GM18861 (cell line): ENCODE measurements at regions not wholly inside any gene's neighbourhood (a gene's known extent, or its start where the extent isn't known, plus 50 kb on each side); places are given as distances from the start of the nearest gene placed in this dataset.
"Not testable (repeated sequence)": the region's sequence is repeated elsewhere in the genome, so short reads cannot be mapped to it uniquely, and the experiment has no call there.

ENCODE experiments used
- ATAC-seq: cut with Tn5 transposase; IDR thresholded peaks from one replicate; pipeline ENCODE4 v1.9.1; 2021; ENCODE audit not compliant: unreplicated experiment

GRCh38 chr4:180973894-180974293, 1269.3 kb upstream of the TENM3 start:
- no peak for ATAC-seq

DNA sequence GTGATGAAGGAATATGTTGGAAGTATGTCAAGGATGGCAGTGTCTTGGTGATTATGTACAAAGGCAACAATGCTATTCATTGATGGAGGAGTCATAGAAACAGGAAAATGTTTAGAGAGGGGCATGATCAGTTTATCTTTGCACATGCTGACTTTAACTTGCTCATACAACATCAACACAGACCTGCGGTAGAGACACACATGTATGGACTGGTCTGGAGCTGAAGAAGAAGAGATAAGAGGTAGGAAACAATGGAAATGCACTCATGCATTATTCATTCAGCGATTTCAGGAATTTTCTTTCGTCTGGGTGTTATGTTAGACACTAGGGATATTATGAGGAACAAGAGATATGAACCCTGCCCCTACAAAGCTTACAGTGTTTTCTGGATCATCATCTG, 1252.3 kb upstream of the TENM3 start:
- ATAC-seq, result no peak

DNA sequence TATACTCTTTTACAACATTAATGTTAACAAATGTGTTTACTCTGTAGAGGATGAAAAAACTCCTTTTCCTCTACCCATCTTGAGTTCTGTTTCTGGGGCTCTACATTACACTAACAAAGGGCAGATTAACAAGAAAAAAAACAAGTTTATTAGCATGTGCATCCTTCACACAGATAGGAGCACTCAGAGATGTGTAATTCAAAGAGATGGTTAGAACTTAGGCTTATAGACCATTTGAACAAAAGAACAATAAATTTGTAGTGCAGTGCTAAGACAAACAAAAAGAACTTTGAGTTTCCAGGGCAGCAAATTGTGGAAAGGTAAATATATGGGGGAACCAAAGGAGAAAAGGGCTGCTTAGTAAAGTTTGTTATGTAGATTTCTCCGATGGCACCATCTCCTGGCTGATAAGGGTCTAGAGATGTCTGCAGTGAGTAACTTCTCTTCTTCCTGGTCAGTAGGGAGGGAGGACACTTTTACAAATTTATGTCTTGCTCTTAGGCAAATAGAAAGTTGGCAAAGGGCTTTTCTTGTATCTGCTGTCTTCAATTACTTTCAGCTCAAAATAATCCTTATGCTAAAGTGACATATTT, 1249.9 kb upstream of the TENM3 start:
- ATAC-seq, result no peak

GRCh38 chr4:180994722-180995121, 1248.5 kb upstream of the TENM3 start:
- no peak for ATAC-seq

DNA sequence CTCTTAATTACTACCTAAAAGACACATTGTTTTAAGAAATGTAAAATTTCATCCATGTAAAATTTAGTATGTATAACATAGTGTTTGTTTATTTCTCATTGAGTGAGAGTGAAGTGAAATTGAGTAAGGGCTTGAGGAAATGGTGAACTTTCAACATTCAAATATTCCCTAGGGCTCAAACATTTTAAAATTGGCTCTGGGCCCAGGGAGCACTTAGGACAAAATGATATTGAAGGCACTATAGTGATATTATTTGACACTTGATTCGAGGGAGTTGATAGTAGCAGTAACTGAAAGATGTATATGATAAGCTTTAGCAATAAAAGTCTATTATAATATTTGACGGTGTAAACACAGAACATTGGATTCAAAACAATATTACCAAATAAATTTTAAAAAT, 1244.0 kb upstream of the TENM3 start:
- ATAC-seq, result no peak

- no peak for ATAC-seq
These were observed 1239.1 kb upstream of the TENM3 start for GRCh38 chr4:181004056-181004455.

GRCh38 chr4:181006499-181007260, 1236.5 kb upstream of the TENM3 start:
- no peak for ATAC-seq

GRCh38 chr4:181007751-181008150, 1235.5 kb upstream of the TENM3 start:
- ATAC-seq, result no peak

DNA sequence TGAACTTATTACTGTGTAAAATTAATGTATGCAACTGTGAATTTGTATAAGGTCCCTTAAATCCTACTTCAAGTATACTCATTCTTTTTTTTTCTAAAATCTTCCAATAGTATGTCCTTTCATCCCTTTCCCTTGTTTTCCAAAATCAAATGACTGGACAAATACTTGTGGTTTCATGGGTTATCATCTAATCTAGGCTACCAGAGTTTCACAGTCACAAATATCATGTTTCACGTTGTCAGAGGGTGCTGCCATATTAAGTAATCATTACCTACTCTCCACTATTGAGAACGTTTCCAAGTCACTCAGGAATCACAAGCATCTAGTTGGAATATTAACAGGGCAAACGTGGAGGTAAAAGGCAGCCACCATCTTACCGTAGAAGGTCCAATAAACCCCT, 1235.0 kb upstream of the TENM3 start:
- no peak for ATAC-seq

- ATAC-seq, result no peak
These were observed 1230.0 kb upstream of the TENM3 start for GRCh38 chr4:181013162-181013561.

DNA sequence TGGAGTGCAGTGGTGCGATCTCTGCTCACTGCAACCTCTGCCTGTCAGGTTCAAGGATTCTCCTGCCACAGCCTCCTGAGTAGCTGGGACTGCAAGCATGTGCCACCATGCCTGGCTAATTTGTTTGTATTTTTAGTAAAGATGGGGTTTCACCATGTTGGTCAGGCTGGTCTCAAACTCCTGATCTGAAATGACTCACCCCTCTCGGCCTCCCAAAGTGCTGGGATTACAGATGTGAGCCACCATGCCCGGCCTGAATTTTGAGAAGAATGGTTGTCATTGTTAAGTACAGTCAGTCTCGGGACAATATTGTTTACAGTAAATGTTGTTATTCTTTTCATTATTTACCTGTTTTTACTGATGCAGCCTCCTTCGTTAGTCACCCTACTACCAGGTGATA, 1226.2 kb upstream of the TENM3 start:
- ATAC-seq, result no peak

DNA sequence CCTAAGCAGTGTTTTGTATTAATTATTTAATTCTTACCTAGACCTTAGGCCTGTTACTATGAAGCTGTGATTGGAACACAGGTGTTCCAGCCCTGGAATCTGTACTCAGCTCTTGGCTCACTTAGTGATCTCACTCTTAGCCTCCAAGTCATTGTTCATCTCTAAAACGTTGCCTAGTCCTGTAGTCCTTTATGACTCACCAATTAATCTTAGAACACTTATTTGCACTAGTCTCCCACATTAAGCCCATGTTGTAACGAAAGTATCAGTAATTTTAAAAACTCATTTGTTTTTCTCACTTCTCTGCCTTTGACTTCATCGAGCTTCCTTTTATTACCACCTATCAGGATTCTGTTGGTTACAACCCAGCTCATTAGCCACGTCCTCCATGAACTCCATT, 1224.7 kb upstream of the TENM3 start:
- no peak for ATAC-seq

- no peak for ATAC-seq
These were observed 1224.3 kb upstream of the TENM3 start for GRCh38 chr4:181018913-181019312.

DNA sequence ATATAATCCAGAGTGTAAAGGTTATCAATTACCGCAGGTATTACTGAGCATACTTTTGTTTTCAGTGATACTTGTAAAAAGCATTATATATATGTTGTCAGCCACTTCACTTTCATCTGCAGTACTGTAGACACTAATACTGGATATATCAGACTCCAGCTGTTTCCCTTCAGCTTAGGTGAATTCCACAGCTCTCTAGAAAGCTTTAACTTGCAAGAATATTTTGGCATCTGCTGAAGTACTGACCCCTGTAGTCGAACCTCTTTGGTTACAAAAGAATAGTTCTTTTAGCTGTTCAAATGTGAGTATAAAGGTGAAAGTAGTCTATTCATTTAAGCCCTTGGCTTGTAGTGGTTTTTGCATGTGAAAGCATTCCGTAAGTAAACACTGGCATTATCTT, 1222.7 kb upstream of the TENM3 start:
- no peak for ATAC-seq

DNA sequence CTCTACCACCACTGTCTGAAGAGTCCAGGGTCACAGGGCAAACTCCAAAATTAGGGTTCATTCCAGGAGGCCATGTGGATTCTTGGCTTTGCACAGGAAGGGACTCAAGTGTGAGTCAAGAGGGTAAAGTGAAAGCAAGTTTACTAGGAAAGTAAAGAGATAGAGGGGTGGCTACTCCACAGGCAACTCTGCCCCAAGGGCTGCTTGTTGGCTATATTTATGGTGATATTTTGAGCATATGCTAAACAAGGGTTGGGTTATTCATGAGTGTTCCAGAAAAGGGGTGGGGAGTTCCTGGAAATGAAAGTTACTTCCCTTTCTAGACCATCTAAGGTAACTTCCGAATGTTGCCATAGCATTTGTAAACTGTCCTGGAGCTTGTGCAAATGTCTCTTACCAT, 1222.0 kb upstream of the TENM3 start:
- no peak for ATAC-seq

- not testable (repeated sequence) for ATAC-seq
These were observed 1212.9 kb upstream of the TENM3 start for GRCh38 chr4:181030135-181030921.

DNA sequence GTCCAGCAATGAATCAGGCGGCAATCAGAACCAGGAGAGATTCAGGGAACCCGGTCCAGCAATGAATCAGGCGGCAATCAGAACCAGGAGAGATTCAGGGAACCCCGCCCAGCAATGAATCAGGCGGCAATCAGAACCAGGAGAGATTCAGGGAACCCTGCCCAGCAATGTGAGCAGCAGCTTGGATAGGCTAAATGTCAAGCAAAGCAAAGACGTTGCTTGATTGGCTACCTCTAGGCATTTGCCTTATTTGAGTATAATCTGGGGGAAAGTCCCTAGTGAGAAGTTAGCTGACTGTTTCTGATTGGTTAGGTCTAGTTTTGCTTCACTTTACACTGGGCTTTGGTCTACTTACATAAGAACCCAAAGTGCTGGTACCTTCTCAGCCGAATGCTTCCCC, 1212.2 kb upstream of the TENM3 start:
- no peak for ATAC-seq

DNA sequence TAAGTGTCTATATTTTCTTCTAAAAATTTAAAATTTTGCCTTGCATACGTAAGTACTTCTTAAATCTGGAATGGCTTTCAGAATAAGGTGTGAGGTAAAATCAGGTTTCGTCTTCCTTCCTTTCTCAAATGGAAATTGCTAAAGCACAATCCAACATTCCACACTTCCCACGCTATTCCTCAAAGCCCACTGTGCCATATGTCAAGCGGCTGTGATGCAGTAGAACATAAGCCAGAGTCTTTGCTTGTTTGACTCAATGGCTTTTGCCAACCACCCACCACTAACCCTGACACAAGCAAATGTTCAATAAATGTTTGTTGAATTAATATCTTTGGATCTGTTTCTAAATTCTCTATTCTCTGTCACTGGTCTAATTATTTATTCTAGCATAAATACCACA, 1199.7 kb upstream of the TENM3 start:
- ATAC-seq, result no peak

GRCh38 chr4:181046809-181047208, 1196.4 kb upstream of the TENM3 start:
- no peak for ATAC-seq

DNA sequence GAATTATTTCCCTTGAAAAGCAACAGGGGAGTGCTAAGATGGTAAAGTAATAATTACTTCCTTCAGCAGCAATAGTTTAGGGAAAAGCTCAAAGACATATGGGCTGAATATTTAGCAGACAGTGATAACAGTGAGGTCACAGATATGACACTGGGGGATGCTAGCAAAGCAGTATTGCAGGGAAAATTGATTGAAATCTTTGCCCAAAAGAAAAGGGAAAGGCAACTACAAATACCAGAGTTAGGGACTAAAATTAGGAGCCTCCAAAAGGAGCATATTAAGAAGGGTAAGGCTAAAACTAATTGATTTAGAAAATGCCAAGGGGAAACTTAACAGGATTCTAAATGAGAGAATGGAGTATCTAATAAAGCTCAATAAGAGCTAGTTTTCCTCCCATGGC, 1191.3 kb upstream of the TENM3 start:
- no peak for ATAC-seq

GRCh38 chr4:181061787-181062186, 1181.4 kb upstream of the TENM3 start:
- no peak for ATAC-seq

GRCh38 chr4:181063212-181063611, 1180.0 kb upstream of the TENM3 start:
- ATAC-seq, result no peak
